ENCODE measurements at regions not wholly inside any gene's neighbourhood (a gene's known extent, or its start where the extent isn't known, plus 50 kb on each side); places are given as distances from the start of the nearest gene placed in this dataset.

GRCh38 chr5:125012727-125013451 lies 266.4 kb upstream of the ZNF608 start:
- DNase-seq: no peak

GRCh38 chr5:125014202-125014601 lies 267.8 kb upstream of the ZNF608 start:
- DNase-seq: no peak

- DNase-seq: no peak
Observed at GRCh38 chr5:125017796-125018195, 271.4 kb upstream of the ZNF608 start.

- no peak for DNase-seq
Observed at GRCh38 chr5:125023673-125024072, 277.2 kb upstream of the ZNF608 start.

GRCh38 chr5:125026867-125027731 lies 280.7 kb upstream of the ZNF608 start:
- no peak for DNase-seq

- no peak for DNase-seq
Observed at GRCh38 chr5:125032286-125032685, 285.8 kb upstream of the ZNF608 start.

GRCh38 chr5:125033602-125034001 lies 287.2 kb upstream of the ZNF608 start:
- no peak for DNase-seq

- DNase-seq: no peak
Observed at GRCh38 chr5:125034331-125034730, 287.9 kb upstream of the ZNF608 start.

GRCh38 chr5:125036494-125036893 lies 290.1 kb upstream of the ZNF608 start:
- no peak for DNase-seq

GRCh38 chr5:125037020-125037419 lies 290.6 kb upstream of the ZNF608 start:
- DNase-seq: no peak

- no peak for DNase-seq
Observed at GRCh38 chr5:125037530-125037929, 291.1 kb upstream of the ZNF608 start.

- DNase-seq: no peak
Observed at GRCh38 chr5:125038477-125038876, 292.0 kb upstream of the ZNF608 start.

- DNase-seq: no peak
Observed at GRCh38 chr5:125041798-125042197, 295.4 kb upstream of the ZNF608 start.

GRCh38 chr5:125042261-125042890 lies 295.9 kb upstream of the ZNF608 start:
- no peak for DNase-seq

- no peak for DNase-seq
Observed at GRCh38 chr5:125043781-125044391, 297.4 kb upstream of the ZNF608 start.

- no peak for DNase-seq
Observed at GRCh38 chr5:125044491-125045282, 298.2 kb upstream of the ZNF608 start.

- no peak for DNase-seq
Observed at GRCh38 chr5:125045646-125046045, 299.2 kb upstream of the ZNF608 start.

GRCh38 chr5:125046838-125047237 lies 300.4 kb upstream of the ZNF608 start:
- no peak for DNase-seq

- no peak for DNase-seq
Observed at GRCh38 chr5:125047871-125048270, 301.4 kb upstream of the ZNF608 start.

- DNase-seq: no peak
Observed at GRCh38 chr5:125049721-125050702, 303.6 kb upstream of the ZNF608 start.

- no peak for DNase-seq
Observed at GRCh38 chr5:125050926-125051325, 304.5 kb upstream of the ZNF608 start.
